HPDE6-E6E7 (cell line): ENCODE measurements at regions not wholly inside any gene's neighbourhood (a gene's known extent, or its start where the extent isn't known, plus 50 kb on each side); places are given as distances from the start of the nearest gene placed in this dataset.
A peak's percentile ranks its signal among the peaks of the same experiment; 100 is the strongest.

Experiments used
- DNase-seq: peaks from one replicate; pipeline ENCODE4 v3.0.0; 2011; ENCODE audit warnings: missing footprints; ENCODE audit errors: extremely low spot score

GRCh38 chr4:130608121-130608520 lies 1512.2 kb downstream of the C4orf33 start:
- DNase-seq: no peak

DNA sequence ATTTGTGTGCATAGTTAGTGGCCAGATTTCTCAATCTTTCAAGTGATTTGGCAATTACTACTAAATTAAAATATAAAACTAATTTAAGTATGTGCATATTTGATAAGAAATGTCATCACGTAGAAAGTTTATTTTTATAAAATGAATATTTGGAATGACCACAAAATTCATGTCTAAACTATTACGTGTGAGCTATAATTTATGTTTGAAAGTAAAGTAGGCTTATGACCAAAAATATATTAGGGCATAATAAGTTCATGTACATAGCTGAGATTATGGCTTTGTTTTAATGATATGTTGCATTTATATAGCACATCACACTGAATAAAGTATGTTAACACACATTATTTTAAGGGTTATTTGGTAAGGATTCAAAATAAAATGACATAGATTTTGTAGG lies 1532.6 kb downstream of the C4orf33 start:
- DNase-seq: no peak

GRCh38 chr4:130632731-130633604 lies 1537.0 kb downstream of the C4orf33 start:
- no peak for DNase-seq

DNA sequence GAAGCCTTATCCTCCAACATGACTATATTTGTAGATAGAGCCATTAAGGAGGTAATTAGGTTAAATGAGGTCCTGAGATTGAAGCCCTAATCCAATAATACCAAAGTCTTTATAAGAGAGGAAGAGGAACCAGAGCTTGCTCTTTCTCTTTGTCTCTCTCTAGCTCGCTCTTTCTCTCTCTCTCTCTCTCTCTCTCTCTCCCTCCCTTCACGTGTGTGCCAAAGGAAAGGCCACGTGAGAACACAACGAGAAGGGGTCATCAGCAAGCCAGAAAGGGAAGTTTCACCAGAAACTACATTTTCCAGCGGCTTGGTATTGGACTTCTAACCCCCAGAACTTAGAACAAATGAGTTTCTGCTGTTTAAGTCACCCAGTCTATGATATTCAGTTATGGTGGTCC lies 1540.5 kb downstream of the C4orf33 start:
- no peak for DNase-seq

GRCh38 chr4:130640592-130640991 lies 1544.6 kb downstream of the C4orf33 start:
- DNase-seq: no peak

GRCh38 chr4:130646886-130647285 lies 1550.9 kb downstream of the C4orf33 start:
- no peak for DNase-seq

GRCh38 chr4:130648570-130648969 lies 1552.6 kb downstream of the C4orf33 start:
- no peak for DNase-seq

- DNase-seq: no peak
These were observed 1557.9 kb downstream of the C4orf33 start for GRCh38 chr4:130653842-130654241.

GRCh38 chr4:130659320-130659719 lies 1563.4 kb downstream of the C4orf33 start:
- DNase-seq: no peak

DNA sequence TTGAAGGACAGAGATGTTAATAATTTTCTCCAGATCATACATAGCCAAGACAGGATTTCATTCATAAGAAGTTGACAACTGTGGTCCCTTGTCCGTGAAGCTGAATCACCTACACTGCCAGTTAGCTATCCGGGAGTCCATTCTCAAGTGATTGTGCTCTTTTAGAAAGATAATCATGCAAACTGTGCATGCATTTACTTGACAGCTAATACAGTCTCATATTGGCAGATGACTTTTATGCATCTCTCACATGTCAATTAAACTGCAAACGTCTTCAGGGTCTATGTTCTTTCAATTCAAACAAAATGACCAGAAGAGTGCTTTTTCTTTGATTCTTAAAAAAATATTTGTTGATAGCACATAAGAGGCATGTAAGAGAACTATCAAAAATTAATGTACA lies 1572.9 kb downstream of the C4orf33 start:
- DNase-seq: no peak

DNA sequence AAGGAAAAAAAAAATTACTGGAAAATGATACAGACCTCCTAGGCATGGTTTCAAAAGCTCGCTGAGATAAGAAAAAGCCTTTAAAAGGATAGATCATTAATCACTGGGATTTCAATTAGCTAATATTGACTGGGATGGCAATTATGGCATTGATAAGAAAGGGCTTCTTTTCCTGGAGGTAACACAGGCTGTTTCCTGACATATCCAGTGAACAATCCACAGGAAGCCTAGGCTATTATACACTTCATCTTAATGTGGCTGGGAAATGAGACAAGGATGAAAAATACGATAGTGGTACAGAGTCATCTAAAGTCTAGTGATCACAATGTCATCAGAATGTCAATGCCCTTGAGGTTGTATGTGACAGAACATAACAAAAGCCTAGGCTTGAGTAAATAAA lies 1579.3 kb downstream of the C4orf33 start:
- no peak for DNase-seq

GRCh38 chr4:130689181-130689580 lies 1593.2 kb downstream of the C4orf33 start:
- DNase-seq: no peak

- DNase-seq: no peak
These were observed 1602.3 kb downstream of the C4orf33 start for GRCh38 chr4:130698251-130698650.

DNA sequence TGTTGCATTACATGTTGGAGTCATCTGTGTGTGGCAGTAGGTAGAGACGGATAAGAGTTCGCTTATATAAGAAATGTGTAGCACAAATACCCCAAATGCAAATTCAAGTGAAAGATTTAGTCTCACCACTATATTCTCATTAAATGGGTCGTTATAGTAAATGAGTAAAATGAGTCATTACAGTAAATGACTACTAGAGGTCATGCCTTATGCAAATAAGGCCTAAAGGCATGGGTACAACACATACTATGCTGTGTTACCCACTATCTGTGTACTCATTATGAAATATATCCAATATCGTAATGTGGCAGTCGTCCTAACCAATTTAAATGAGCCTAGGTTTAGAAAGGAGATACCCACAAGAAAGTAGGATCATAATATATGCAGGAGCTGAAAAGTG lies 1603.1 kb downstream of the C4orf33 start:
- no peak for DNase-seq

- no peak for DNase-seq
These were observed 1607.4 kb downstream of the C4orf33 start for GRCh38 chr4:130703211-130703935.

GRCh38 chr4:130705023-130705422 lies 1609.1 kb downstream of the C4orf33 start:
- DNase-seq: peak; percentile 4

DNA sequence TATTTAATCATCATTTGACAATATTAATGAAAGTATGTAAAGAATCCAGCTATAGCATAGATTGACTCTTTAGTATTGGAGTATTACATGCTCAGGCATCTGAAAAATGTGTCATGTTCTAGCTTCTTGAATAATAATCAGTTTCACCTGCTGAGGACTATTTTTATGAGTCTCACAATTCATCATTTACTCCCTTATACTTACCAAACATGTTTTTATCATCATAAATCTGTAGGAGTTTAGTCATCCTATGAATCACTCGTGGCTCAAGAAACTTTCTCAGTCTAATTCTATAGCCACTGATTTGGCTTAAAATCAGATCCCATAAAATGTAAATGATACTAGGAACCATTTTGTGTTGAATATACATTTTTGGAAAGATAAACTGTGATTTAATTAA lies 1616.1 kb downstream of the C4orf33 start:
- DNase-seq: peak; percentile 21

DNA sequence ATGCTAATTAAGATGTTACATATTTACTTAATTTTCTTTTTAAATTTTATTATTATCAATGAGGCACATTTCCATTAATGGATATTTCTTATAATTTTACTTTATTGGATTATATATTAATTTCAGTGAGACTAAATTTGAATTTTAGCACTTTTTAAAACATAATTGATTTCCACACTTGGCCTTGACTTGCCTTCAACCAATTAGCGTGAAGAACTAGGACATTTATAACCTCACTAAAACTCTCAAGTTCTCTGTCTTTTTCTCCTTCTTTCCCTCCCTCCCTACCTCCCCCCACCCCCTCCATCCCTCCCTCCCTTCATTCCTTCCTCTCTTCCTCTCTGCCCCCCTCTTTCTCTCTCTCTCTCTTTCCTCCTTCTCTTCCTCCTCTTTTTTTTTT lies 1618.1 kb downstream of the C4orf33 start:
- DNase-seq: no peak

DNA sequence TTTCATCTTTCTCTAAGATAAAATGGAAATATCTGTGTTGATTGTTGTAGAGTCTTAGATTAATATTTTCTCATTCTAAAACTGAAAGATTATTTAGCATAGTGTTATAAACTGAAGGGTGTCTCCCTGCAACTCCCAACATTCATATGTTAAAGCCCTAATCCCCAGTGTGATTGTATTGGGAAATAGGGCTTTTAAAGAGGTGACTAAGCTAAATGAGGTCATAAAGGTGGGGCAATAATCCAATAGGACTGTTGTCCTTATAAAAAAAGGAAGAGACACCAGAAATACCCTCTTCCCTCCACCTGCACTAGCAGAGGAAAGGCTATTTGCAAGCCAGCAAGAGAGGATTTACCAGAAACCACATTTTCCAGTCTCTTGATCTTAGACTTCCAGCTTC lies 1626.4 kb downstream of the C4orf33 start:
- peak; percentile 4 for DNase-seq

- no peak for DNase-seq
These were observed 1640.7 kb downstream of the C4orf33 start for GRCh38 chr4:130736436-130737185.

- DNase-seq: no peak
These were observed 1642.3 kb downstream of the C4orf33 start for GRCh38 chr4:130738233-130738632.

GRCh38 chr4:130747842-130748241 lies 1651.9 kb downstream of the C4orf33 start:
- DNase-seq: no peak
